Breast epithelium (tissue), 3 donors: ENCODE measurements at regions not wholly inside any gene's neighbourhood (a gene's known extent, or its start where the extent isn't known, plus 50 kb on each side); places are given as distances from the start of the nearest gene placed in this dataset.

Experiments
- CTCF ChIP-seq, 3 donors: fragments of 450-650 bp; IDR thresholded peaks; one replicate each; pipeline ENCODE4 v1.5.1; 2016 to 2017; ENCODE audit warnings: antibody characterized with exemption in 3 of 3, mild to moderate bottlenecking in 3 of 3, moderate library complexity in 3 of 3
- POLR2A ChIP-seq: fragments of 450-650 bp; IDR thresholded peaks from one replicate; pipeline ENCODE4 v1.6.1; 2016; ENCODE audit warnings: antibody characterized with exemption, mild to moderate bottlenecking, moderate library complexity
- POLR2AphosphoS5 ChIP-seq, 3 donors: sonication (generic); formaldehyde crosslinking; IDR thresholded peaks; one replicate each; pipeline ENCODE4 v1.6.1; 2017; ENCODE audit warnings: antibody characterized with exemption in 3 of 3

GRCh38 chr1:50350868-50351267, 72.4 kb downstream of the DMRTA2 start:
- TF ChIP-seq CTCF (IDR thresholded peaks at IDR 0.05) (no peak), POLR2A (no peak), POLR2AphosphoS5 (IDR thresholded peaks at IDR 0.05) (no peak)
